ENCODE measurements at regions not wholly inside any gene's neighbourhood (a gene's known extent, or its start where the extent isn't known, plus 50 kb on each side); places are given as distances from the start of the nearest gene placed in this dataset.

- TF ChIP-seq CTCF (IDR thresholded peaks at IDR 0.05), result no peak
- no peak for TF ChIP-seq EZH2 (IDR thresholded peaks at IDR 0.05; ENCODE audit: borderline replicate concordance, insufficient read depth, low read depth, low read length, poor library complexity, severe bottlenecking)
Observed at GRCh38 chr20:22810030-22810429, 225.1 kb upstream of the SSTR4 start.
